IMR-90 (cell line): ENCODE measurements at regions not wholly inside any gene's neighbourhood (a gene's known extent, or its start where the extent isn't known, plus 50 kb on each side); places are given as distances from the start of the nearest gene placed in this dataset.

Experiments used
- ATAC-seq: fragments of 200-7000 bp; cut with Tn5 transposase; 2 replicates; pipeline ENCODE4 v1.9.1; 2020; ENCODE audit warnings: low read depth, mild to moderate bottlenecking, moderate library complexity
- BruUV-seq: library from RNA; stranded (reverse); fragments of 400-500 nt; replicated peaks from 2 replicates; lab custom pipeline; 2021; lab: Mats Ljungman, UMichigan
- CTCF ChIA-PET: fragments of 300-600 bp; formaldehyde crosslinking; extraction: SDS; loops from one replicate; lab custom pipeline; 2021; ENCODE audit warnings: antibody characterized with exemption; lab: Yijun Ruan, JAX
- POLR2A ChIA-PET: fragments of 300-600 bp; sonication (Branson Sonifier 250); formaldehyde crosslinking; loops from one replicate; lab custom pipeline; 2022; ENCODE audit warnings: antibody characterized with exemption; ENCODE audit not compliant: unreplicated experiment; lab: Charles Lee
- DNase-seq: peaks from one replicate; pipeline ENCODE4 v3.0.0; 2013
- H2AFZ ChIP-seq: replicated peaks from 2 replicates; pipeline ENCODE3; 2013; ENCODE audit warnings: low read length, mild to moderate bottlenecking; ENCODE audit not compliant: poor library complexity
- H2AK5ac ChIP-seq: 2 replicates; pipeline ENCODE4 v1.6.1; 2013; ENCODE audit warnings: low read depth, low read length, inconsistent platforms
- H2AK9ac ChIP-seq: replicated peaks from 2 replicates; pipeline ENCODE3; 2013; ENCODE audit warnings: mild to moderate bottlenecking, low read depth, low read length, moderate library complexity; ENCODE audit not compliant: poor library complexity
- H2BK120ac ChIP-seq: 2 replicates; pipeline ENCODE4 v1.6.1; 2013; ENCODE audit warnings: low read depth, low read length, inconsistent platforms
- H2BK15ac ChIP-seq: 3 replicates; pipeline ENCODE4 v1.6.1; 2013; ENCODE audit warnings: low read depth, low read length, inconsistent platforms
- H2BK20ac ChIP-seq: 2 replicates; pipeline ENCODE4 v1.6.1; 2013; ENCODE audit warnings: low read depth, mild to moderate bottlenecking, inconsistent platforms, low read length, moderate library complexity
- H2BK5ac ChIP-seq: 2 replicates; pipeline ENCODE4 v1.6.1; 2013; ENCODE audit warnings: mild to moderate bottlenecking, low read depth, low read length, inconsistent platforms; ENCODE audit not compliant: poor library complexity, severe bottlenecking
- H3K14ac ChIP-seq: replicated peaks from 2 replicates; pipeline ENCODE4 v1.6.1; 2013; ENCODE audit warnings: low read depth, low read length, inconsistent platforms
- H3K18ac ChIP-seq: 2 replicates; pipeline ENCODE4 v1.6.1; 2013; ENCODE audit warnings: low read depth, low read length, control low read depth
- H3K23ac ChIP-seq: 2 replicates; pipeline ENCODE4 v1.6.1; 2013; ENCODE audit warnings: low read depth, low read length, inconsistent platforms
- H3K27ac ChIP-seq: 2 replicates; pipeline ENCODE4 v1.5.1; 2013; ENCODE audit warnings: mild to moderate bottlenecking, control low read depth, low read length; ENCODE audit not compliant: insufficient read depth
- H3K27me3 ChIP-seq: 2 replicates; pipeline ENCODE4 v1.6.1; 2013; ENCODE audit warnings: low read length; ENCODE audit not compliant: control insufficient read depth, insufficient read depth
- H3K36me3 ChIP-seq: 2 replicates; pipeline ENCODE4 v1.6.1; 2013; ENCODE audit warnings: low read length, mixed read lengths; ENCODE audit not compliant: control insufficient read depth, insufficient read depth
- H3K4ac ChIP-seq: 2 replicates; pipeline ENCODE4 v1.6.1; 2013; ENCODE audit warnings: low read depth, low read length, inconsistent platforms
- H3K4me1 ChIP-seq: 2 replicates; pipeline ENCODE4 v1.6.1; 2013; ENCODE audit warnings: low read length, mixed read lengths; ENCODE audit not compliant: control insufficient read depth, insufficient read depth
- H3K4me2 ChIP-seq: 2 replicates; pipeline ENCODE4 v1.6.1; 2013; ENCODE audit warnings: low read depth, mild to moderate bottlenecking, control low read depth, low read length, moderate library complexity
- H3K4me3 ChIP-seq: 2 replicates; pipeline ENCODE4 v1.5.1; 2013; ENCODE audit warnings: low read depth, mild to moderate bottlenecking, control low read depth, low read length, moderate library complexity; ENCODE audit not compliant: insufficient read depth
- H3K56ac ChIP-seq: 2 replicates; pipeline ENCODE4 v1.6.1; 2013; ENCODE audit warnings: low read length, inconsistent platforms; ENCODE audit not compliant: insufficient read depth; ENCODE audit errors: extremely low read depth
- H3K79me1 ChIP-seq, 2 experiments: 2 replicates each; pipeline ENCODE4 v1.6.1; 2013; ENCODE audit warnings: low read length in 2 of 2, inconsistent platforms in 1 of 2, low read depth in 1 of 2
- H3K9ac ChIP-seq: 2 replicates; pipeline ENCODE4 v1.6.1; 2013; ENCODE audit warnings: low read depth, low read length, control low read depth
- H3K9me1 ChIP-seq: 2 replicates; pipeline ENCODE4 v1.6.1; 2013; ENCODE audit warnings: low read length, inconsistent platforms; ENCODE audit not compliant: insufficient read depth
- H3K9me3 ChIP-seq: 2 replicates; pipeline ENCODE4 v1.6.1; 2013; ENCODE audit warnings: low read length; ENCODE audit not compliant: control insufficient read depth, insufficient read depth
- H4K20me1 ChIP-seq: 2 replicates; pipeline ENCODE4 v1.6.1; 2013; ENCODE audit warnings: low read length, inconsistent platforms; ENCODE audit not compliant: insufficient read depth
- H4K5ac ChIP-seq: 2 replicates; pipeline ENCODE4 v1.6.1; 2013; ENCODE audit warnings: mild to moderate bottlenecking, low read depth, low read length, control low read depth
- H4K8ac ChIP-seq, 2 experiments: 2 replicates each; pipeline ENCODE4 v1.6.1; 2013; ENCODE audit warnings: low read depth in 2 of 2, low read length in 2 of 2, control low read depth in 1 of 2, inconsistent platforms in 1 of 2
- H4K91ac ChIP-seq: 2 replicates; pipeline ENCODE4 v1.6.1; 2013; ENCODE audit warnings: low read depth, low read length, inconsistent platforms; ENCODE audit not compliant: insufficient read depth
- CHD1 ChIP-seq: IDR thresholded peaks from 2 replicates; pipeline ENCODE4 v1.6.1; 2012; ENCODE audit warnings: low read depth, low read length, improper control_type of control experiment
- MAFK ChIP-seq: IDR thresholded peaks from 2 replicates; pipeline ENCODE4 v1.6.1; 2012; ENCODE audit warnings: low read depth, low read length, improper control_type of control experiment
- MAZ ChIP-seq: IDR thresholded peaks from 2 replicates; pipeline ENCODE4 v1.6.1; 2012; ENCODE audit warnings: low read depth, mild to moderate bottlenecking, low read length, improper control_type of control experiment, moderate library complexity, borderline replicate concordance
- RCOR1 ChIP-seq: IDR thresholded peaks from 2 replicates; pipeline ENCODE4 v1.6.1; 2012; ENCODE audit warnings: mild to moderate bottlenecking, low read length, improper control_type of control experiment; ENCODE audit not compliant: insufficient replicate concordance
- dilution Hi-C: fragments of 300-500 bp; cut with HindIII; formaldehyde crosslinking; loops from one replicate; pipeline ENCODE4 v1.14.3; 2018; ENCODE audit warnings: low sequenced_read_pairs; ENCODE audit not compliant: unreplicated experiment
- in situ Hi-C: fragments of 300-500 bp; cut with MboI; formaldehyde crosslinking; loops from 3 replicates; pipeline ENCODE4 v1.14.3; 2019; ENCODE audit warnings: low sequenced_read_pairs, inconsistent platforms, mixed read lengths
- intact Hi-C: fragments of 100-400 bp; cut with micrococcal nuclease; formaldehyde crosslinking; loops from 2 replicates; pipeline ENCODE4 v1.10.0; 2022
- TF ChIP-seq, protein P1 (sequence below): fragments of 150-350 bp; IDR thresholded peaks from 2 replicates; pipeline ENCODE4 v1.6.1; 2017; ENCODE audit warnings: mild to moderate bottlenecking, antibody characterized with exemption, low read length, low read depth

DNA sequence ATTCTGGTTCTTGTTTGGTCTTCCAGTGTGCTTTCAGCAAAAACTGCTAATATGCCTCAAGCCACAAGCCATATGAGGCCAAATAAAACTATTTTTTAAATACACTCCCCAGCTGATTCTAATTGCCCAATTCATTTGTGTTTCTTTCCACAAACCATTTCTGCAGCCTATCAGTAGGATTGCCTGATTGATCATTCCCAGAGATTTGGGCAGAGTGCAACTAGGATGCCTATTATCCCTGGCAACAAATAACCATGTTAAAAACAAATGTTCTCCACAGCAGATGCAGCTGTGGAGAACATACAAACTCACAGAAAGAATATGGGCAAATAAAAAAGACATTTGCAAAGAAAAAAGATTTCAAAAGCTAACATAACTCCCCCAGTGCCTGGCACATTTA is 76.9 kb upstream of the CAV2 start:
- H2BK20ac ChIP-seq: no peak overlapping the region
- H3K9me3 ChIP-seq: no peaks in the 10 kb centered on the region
- POLR2A ChIA-PET: interaction anchor here (1.2 kb wide), 1 partner anchor 79 kb away, joined by 3 read pairs; no protein-coding TSS in a partner anchor
- peaks cover 8% of the 10 kb centered on the region for H3K4me1 ChIP-seq
- no peaks in the 10 kb centered on the region for H3K36me3 ChIP-seq
- no peak overlapping the region for H4K8ac ChIP-seq
- dilution Hi-C loops (no loop called here), intact Hi-C loops (no loop called here), in situ Hi-C loops (no loop called here)
- BruUV-seq: no TSS peak
- H3K56ac ChIP-seq: no peak overlapping the region
- H2BK15ac ChIP-seq: no peak overlapping the region
- CTCF ChIA-PET: no interaction called here
- H2BK5ac ChIP-seq: no peak overlapping the region
- H4K91ac ChIP-seq: no peak overlapping the region
- no peak overlapping the region for H2AK5ac ChIP-seq
- no peak overlapping the region for H3K27ac ChIP-seq
- no peak overlapping the region for H3K4me3 ChIP-seq
- no peaks in the 10 kb centered on the region for H4K20me1 ChIP-seq
- no peak overlapping the region for H3K18ac ChIP-seq
- no peak overlapping the region for H2AK9ac ChIP-seq
- H3K23ac ChIP-seq: no peak overlapping the region
- no peaks in the 10 kb centered on the region for H3K79me1 ChIP-seq
- H3K14ac ChIP-seq: no peak overlapping the region
- no peak overlapping the region for H2AFZ ChIP-seq
- H3K27me3 ChIP-seq: no peaks in the 10 kb centered on the region
- H3K4ac ChIP-seq: no peak overlapping the region
- H3K9ac ChIP-seq: no peak overlapping the region
- DNase-seq: no peak
- no peak overlapping the region for H4K5ac ChIP-seq
- no peak for ATAC-seq
- TF ChIP-seq MAZ (no peak), CHD1 (no peak), MAFK (no peak), RCOR1 (no peak)
- TF ChIP-seq, protein P1, sequence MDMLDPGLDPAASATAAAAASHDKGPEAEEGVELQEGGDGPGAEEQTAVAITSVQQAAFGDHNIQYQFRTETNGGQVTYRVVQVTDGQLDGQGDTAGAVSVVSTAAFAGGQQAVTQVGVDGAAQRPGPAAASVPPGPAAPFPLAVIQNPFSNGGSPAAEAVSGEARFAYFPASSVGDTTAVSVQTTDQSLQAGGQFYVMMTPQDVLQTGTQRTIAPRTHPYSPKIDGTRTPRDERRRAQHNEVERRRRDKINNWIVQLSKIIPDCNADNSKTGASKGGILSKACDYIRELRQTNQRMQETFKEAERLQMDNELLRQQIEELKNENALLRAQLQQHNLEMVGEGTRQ: no peak
- H2BK120ac ChIP-seq: no peak overlapping the region
- no peak overlapping the region for H3K4me2 ChIP-seq
- peaks cover 7% of the 10 kb centered on the region for H3K9me1 ChIP-seq
